ENCODE measurements at regions not wholly inside any gene's neighbourhood (a gene's known extent, or its start where the extent isn't known, plus 50 kb on each side); places are given as distances from the start of the nearest gene placed in this dataset.

DNA sequence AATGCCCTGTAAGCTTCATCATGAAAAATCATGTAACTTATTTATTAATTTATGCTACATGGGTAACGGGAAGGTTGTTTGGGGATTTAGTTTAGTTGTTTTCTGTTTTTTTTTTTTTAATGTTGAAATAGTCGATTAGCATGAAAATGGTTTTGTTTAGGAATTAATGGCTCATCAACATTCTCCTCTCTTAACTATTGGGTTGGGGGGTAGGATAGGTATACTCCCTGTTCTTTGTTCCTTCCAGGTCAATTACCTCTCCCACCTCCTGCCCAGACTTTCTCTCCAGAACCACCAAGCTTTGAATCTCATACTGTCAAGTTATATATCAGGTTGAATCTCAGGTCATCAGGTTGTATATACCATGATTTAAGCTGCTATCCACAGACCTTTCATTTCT lies 568.7 kb upstream of the DSEL start:
- no peak for DNase-seq

DNA sequence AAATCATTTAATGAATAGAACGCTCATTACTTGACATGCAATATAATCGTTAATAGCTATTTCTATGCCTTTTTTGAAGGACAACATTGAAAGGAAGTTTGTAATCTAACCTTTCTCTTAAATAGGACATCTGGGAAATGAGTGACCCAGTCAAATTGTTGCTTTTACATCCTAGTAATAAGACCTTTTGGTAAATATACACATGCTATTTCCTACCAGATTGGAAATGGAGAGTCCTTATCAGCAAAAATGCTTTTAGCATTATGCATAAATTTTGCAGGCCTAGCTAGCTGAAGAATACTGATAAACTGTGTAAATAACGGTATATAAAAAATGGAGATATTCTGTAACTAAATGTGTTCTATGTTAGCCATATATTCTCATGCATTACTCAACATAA lies 567.3 kb upstream of the DSEL start:
- no peak for DNase-seq

DNA sequence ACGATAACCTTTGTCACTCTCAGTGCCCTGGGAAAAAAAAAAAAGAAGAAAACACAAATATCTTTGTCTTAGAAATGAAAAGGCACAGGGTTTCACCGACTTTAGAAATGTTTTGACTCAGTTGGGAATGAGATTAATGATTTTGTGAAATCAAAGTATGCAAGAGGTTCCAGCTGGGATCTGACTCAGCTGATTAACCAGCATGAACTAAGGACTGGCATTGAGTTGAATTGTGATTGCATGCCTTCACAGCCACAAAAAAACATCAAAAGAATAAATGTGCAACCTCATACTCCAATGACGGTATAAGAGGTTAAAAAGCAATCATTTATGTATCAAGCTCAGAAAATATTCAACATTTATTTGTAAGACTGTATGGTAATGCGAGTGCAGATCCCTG lies 566.6 kb upstream of the DSEL start:
- no peak for DNase-seq

DNA sequence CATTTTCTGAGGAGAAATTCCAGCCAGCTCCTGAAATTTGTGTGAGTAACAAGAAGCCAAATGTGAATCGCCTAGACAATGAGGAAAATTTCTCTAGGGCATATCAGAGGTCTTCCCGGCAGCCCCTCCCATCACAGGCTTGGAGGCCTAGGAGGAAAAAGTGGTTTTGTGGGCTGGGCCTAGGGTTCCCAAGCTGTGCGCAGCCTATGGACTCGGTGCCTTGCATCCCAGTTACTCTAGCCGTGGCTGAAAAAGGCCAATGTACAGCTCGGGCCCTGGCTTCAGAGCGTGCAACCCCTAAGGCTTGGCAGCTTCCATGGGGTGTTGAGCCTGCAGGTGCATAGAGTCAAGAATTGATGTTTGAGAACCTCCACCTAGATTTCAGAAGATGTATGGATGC lies 556.2 kb upstream of the DSEL start:
- no peak for DNase-seq

DNA sequence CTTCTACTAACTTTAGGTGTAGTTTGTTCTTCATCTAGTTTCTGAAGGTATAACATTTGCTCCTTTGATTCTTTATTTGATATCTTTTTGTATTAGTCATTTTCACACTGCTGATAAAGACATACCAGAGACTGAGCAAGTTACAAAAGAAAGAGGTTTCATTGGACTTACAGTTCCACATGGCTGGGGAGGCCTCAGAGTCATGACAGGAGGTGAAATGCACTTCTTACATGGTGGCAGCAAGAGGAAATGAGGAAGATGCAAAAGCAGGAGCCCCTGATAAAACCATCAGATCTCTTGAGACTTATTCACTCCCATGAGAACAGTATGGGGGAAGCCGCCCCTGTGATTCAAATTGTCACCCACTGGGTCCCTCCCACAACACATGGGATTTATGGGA lies 544.4 kb upstream of the DSEL start:
- no peak for DNase-seq

DNA sequence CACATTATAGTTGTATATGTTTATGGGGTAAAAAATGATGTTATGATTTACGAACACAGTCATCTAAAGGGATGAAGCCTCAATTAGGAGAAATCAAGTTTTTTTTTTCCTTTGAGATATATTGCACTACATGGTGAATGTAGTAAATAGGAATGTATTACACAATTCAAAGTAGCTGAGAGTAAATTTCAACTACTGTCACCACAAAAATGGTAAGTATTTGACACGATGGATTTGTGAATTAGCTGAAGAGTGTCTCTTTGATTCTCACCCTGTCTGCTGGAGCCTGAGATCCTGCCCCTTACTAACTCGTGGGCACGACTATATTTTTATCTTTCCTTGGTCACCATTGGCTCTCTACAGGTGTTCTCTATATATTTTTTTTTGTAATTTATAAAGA lies 540.4 kb upstream of the DSEL start:
- no peak for DNase-seq

DNA sequence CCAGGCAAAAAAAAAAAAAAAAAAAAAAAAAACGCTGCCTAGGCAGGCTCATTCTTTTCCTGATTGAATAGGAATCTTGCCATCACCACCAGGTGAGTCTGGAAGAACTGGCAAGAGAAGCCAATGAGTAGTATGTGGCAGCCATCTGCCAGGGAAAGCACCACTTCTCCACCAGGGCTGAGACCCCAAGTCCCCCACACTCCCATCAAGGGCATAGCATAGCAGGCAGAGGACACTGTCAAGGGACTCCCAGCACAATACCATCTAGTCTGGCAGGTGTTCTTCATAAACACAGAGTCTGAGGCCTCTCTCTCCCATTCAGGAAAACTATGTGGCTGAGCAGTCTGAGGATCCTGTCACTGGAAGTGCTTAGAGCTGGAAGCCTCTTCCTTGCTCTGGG lies 538.1 kb upstream of the DSEL start:
- DNase-seq = no peak

DNA sequence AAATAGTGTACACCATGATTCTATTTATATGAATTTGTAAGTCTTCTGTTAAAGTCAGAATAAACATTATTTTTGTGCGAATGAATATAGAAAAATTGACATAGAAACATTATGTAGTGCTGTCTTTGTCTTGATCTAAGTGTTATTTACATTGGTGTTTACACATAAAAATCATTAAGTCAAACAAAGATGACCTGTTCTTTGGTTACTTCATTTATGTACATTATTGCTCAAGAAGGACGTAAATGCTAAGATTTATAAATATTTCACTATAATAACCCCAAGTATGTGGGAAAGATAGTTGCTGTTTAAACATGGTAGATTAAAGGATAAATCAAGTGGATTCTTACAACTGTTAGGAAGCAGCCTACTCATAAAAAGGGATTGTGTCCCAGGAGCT lies 536.8 kb upstream of the DSEL start:
- no peak for DNase-seq

DNA sequence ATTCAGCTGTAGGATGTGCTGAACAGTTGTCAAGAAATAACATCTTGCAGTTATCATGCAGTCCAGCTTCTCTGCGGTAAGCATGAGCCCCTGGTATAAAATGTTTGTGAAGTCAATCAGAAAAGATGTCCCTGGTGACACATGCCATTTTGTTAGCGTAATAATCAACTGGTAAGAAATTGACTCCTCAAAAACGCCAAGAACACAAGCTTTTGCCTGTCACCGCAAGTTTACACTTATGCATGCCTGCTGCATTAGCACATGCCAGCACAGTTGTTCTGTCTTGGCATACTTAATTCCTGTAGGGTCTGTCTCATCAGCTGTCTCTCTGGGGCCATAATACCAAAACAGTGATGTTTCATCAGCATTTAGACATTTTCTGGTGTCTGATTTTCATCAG lies 524.8 kb upstream of the DSEL start:
- DNase-seq = no peak

DNA sequence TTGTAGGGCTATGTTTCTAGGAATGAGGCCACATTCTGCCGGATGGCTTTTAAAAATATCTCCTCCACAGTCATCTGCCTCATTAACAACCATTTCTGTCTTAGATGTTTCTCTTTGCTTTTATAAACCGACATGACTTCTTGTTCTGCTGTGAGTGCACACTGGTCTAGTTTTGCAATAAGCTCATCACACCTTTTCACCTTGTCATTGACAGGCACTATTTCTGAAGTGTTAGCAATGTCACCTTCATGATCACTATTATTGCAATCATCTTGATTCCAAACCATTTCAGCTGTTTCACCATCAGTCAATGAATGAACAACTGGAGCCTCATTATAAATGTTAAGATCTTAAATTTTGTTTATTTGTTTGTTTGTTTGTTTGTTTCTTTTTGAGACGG lies 523.7 kb upstream of the DSEL start:
- no peak for DNase-seq

DNA sequence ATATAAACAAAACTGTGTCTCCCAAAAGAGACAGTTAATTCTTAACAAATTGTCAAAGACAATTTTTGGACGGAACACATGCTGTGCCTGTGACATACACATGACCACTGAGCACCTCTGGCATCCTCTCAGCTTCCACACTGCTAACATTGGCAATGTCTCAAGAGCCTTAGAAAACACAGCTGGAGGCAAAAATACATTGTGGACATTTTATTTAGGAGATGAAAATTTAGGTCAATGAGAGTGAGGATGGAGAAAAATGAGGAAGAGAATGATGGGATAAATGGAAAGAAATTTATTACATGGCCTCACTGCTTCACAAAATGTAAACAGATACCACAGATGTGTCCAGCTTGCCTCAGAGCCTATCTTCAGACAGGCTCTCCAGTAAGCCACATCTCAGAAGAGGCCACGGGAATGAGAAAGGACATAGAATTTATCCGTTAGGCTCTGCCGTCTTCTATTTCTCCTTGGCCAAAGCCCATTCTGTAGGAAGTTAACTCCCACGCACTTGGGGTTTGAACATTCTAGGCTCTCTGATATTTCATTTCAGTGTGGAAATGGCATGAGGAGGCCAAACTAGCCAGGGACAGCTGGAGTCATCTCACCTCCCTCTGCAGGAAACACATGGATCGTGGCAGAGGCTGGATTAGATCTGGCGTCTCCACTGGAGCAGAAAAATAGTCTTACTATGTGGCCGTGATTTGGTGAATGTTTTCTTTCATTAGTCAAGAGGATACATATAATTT lies 519.4 kb upstream of the DSEL start:
- no peak for DNase-seq

DNA sequence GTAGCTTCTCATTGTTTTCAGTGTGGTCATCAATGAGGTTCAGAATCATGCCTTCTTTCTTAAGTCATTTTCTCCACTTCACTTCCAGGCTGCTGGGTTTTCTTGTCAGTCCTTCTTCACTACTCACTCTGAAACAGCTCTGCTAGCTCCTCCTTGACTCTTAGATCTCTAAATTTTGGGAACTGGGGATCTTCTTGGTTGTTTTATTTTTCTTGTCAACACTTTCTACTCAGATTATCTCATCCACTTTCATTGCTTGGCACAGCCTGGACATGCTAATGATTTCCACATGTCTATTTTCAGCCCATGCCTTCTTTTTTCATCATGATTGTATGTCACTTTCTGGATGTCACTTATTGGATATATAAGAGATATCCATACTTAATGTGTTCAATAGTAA lies 517.8 kb upstream of the DSEL start:
- DNase-seq = no peak

DNA sequence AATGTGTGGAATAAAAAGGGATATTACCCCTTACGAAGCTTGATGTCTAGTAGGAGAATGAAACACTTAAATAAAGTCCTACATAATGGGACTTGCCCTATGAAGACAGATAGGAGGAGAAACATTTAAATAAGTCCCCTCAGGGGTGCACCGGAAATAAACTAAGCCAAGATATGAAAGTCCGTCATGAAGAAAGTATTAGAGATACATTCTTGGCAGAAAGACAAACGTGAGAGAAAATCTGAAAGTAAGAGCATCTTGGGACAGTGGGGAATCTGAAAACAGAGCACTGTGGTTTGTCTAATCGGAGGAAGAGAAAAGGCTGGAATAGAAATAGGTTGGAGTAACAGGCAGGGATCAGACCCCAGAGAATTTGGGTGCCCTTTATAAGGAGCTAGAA lies 516.9 kb upstream of the DSEL start:
- no peak for DNase-seq

DNA sequence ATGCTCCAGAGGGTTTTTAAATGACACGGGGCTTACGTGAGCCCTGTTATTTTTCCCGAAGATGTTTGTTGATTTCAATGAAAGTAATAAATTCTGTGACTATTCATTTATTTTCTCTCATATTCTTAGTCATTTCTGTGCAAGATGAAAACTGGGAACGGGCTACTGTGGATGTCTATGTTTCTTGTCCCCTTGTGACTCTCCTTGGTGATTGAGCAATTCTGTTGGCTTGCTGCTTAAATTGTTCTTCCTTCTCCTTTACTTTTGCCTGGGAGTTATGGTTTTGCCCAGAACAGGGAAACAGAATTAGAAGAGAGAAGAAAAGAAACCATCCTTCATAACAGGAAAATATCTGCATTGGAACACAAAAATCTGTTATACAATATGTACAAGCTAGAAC lies 508.2 kb upstream of the DSEL start:
- DNase-seq = no peak

DNA sequence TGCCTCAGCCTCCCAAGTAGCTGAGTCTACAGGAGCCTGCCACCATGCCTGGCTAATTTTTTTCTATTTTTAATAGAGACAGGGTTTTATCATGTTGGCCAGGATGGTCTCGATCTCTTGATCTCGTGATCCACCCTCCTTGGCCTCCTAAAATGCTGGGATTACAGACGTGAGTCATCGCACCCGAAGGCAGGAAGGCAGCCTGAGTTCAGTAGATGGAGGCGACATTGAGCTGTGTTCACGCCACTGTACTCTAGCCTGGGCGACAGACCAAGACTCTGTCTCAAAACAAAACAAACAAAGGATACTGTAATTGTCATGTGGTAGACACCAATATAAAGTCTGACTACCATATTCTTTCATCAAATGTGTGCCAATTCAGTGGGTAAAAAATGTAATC lies 500.9 kb upstream of the DSEL start:
- no peak for DNase-seq

DNA sequence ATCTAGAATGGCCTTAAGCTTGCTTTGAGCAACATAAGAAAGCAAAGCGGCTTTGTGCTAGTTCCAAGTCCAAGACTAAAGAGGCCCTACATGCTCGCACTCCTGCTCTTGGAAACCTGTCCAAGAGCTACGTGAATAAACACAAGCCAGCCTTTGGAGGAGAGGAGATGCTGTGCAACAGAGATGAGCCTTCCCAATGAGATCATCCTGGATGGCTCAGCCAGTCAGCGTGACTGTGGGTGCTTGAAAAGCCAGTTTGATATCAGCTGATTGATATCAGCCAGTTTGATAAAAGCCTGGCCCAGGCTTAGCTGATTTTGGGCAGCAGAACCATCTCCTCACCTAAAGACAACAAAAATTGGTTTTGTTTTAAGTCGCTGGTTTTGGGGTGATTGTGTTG lies 481.0 kb upstream of the DSEL start:
- no peak for DNase-seq

DNA sequence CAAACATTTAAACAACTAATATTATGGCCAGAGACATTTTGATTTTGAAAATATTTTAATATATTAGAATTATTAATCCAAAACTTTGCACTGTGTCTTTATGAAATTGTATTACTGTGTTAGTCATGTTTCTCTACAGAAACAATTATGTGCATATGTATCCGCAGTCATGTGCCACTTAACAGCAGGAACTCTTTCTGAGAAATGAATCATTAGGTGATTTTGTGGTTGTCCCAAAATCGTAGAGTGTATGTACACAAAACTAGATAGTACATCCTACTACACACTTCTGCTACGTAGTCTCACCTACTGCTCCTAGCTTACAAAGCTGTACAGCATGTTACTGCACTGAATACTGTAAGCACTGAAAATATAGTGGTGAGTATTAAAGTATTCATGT lies 479.2 kb upstream of the DSEL start:
- no peak for DNase-seq

DNA sequence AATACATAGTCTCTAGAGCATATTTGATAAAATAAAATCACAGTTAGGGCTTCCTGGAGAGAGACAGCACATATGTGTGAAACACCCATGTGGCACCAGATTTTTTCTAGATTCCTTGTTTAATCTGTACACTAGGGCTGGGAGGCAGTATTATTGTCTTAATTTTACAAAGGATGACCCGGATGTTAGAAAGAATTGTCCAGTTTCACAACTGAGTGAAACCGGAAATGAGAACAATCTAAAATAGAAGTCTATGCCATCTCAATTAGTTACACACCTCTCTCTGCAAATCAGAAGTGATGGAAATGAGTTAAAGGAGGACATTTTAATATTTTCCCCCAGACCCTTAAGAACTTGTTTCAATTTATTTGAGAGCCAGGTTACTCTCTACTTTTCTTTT lies 463.7 kb upstream of the DSEL start:
- no peak for DNase-seq

DNA sequence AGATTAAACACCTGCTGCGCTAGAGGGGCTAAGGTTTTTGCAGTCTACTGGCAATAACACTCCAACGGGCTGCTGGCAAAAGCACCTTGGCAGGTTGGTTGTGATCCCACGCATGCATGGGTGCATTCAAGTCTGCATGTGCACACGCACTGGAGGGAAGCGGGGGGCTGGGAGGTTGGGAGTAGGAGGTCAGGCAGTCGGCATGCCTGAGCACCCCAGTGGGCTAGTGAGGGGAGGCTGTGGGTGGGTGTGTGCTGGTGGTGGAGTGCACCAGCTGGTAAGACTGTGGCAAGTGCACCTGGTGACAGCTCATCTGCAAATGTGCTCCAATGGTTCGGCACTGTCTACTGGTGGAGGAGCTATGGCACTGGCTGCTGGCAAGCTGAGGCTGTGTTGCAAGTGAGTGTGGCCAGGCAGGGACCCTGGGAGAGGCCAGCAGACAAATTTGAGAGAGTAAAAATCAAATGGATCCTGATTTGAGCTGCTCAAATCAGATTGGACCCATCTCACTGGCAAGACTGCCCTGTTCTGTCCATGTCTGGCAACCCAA lies 460.6 kb upstream of the DSEL start:
- DNase-seq = no peak

DNA sequence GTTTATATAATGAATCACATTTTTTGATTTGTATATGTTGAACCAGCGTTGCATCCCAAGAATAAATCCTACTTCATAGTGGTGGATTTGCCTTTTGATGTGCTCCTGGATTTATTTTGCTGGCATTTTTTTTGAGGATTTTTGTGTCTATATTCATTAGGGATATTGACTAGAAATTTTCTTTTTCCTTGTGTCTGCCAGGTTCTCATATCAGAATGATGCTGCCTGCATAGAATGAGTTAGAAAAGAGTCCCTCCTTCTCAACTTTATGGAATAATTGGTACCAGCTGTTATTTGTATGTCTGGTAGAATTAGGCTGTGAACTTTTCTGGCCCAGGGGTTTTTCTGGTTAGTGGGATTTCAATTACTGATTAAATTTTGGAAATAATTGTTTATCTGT lies 457.4 kb upstream of the DSEL start:
- no peak for DNase-seq

DNA sequence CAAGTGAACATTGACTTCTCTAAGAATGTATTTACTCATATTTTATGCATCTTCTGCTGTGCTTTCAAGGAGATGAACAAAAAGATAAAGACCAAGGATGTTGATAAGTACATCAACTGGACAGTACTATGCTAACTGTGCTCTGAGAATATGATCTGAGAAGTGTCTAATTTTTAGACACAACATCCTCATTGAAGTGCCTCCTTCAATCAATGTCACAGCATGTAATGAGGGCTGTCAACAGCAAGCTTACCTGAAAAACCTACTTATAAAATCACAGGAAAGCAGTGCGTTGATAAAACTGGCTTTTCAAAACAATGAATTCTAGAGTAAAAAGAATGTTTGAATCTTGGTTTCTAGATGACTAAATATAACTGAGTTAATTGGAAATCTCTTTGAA lies 452.9 kb upstream of the DSEL start:
- DNase-seq = no peak

DNA sequence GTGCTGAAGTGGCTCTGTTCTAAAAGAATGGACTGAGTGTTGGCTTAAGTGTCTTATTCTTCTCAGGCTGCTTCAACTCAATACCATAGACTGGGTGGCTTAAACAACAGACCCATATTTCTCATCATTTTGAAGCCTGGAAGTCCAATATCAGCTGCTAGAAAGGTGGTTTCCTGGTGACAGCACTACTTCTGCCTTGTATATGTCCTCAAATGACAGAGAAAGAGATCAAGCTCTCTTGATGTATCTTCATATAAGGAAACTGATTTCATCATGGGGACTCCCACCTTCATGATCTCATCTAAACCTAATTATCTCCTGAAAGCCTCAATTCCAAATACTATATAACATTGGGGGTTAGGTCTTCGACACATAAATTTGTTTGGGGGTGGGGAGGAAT lies 449.7 kb upstream of the DSEL start:
- no peak for DNase-seq

DNA sequence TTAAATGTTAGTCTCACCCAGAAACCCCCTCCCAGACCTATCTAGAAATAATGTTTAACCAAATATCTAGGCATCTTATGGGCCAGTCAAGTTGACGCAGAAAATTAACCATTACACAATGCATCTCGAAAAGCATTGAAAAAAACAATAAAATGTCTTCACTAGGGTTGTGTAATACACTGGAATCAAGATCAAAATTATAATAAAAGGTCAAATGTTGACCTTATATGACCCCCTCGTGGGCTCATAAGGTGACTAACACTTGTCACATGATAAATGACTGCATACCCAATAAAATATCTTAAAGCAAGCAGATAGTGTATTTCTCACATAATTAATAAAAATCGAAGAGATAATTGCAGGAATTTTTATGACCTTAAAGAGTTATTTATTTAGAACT lies 447.9 kb upstream of the DSEL start:
- DNase-seq = no peak

DNA sequence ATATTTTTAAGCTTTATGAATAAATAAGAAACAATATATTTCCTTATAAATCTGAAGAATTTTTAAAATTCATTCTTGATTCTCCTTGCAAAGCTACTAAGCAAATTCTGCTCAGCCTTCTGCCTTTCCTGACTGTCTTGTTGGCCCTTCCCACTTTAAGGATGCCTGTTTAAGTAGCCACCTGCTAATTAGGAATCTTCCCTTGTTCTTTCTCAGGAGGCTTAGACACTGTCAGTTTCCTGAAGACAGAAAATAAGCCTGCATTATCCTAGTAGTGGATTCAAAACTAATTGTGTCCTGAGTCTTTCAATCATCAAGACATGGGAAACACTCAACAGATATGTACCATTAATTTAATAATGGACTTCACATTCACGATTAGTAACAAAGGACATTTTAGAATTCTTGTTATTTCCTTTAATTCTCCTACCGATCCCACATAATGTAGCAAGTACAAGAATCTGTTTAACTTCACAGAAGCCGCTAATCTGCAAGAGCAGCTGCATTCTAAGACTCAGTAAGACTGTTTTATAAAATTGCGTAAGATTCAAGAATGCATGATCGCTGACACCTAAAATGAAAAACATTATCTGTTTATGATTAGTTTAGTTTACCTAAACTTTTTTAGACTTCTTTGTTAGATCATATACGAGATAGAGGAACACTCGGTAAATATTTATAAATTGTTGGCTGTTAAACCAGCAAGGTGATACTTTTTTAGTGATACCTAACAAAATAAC lies 445.4 kb upstream of the DSEL start:
- no peak for DNase-seq

DNA sequence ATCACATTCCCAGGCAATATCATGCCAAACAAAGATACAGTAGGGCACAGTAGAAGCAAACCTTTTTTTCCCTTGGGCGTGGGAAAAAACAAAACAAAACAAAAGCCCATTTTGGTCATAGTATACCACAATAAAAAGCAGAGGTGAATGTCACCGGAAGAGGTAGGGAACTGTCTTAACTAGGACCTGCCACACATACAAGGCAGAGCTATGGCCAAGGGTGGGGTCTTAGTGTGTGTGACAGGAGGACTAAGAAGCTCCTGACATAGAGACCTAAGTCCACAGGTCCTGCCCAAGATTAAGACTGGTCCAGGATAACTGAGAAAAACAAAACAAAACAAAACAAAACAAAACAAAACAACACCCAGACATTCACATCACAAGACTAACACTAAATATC lies 441.2 kb upstream of the DSEL start:
- DNase-seq = no peak
